AG08396 (cell line): ENCODE measurements at regions not wholly inside any gene's neighbourhood (a gene's known extent, or its start where the extent isn't known, plus 50 kb on each side); places are given as distances from the start of the nearest gene placed in this dataset.
"Not testable (repeated sequence)": the region's sequence is repeated elsewhere in the genome, so short reads cannot be mapped to it uniquely, and the experiment has no call there.

Experiments
- DNase-seq: peaks from one replicate; pipeline ENCODE4 v3.0.0; 2012; ENCODE audit warnings: low spot score, mixed read lengths

- no peak for DNase-seq
Measured at GRCh38 chr5:72692651-72693442, 123.6 kb upstream of the TNPO1 start.

GRCh38 chr5:72692231-72692637 is 124.2 kb upstream of the TNPO1 start:
- DNase-seq = no peak

GRCh38 chr5:72691751-72692150 is 124.7 kb upstream of the TNPO1 start:
- DNase-seq = no peak

- DNase-seq = no peak
Measured at GRCh38 chr5:72688916-72689315, 127.5 kb upstream of the TNPO1 start.

GRCh38 chr5:72687288-72687687 is 129.2 kb upstream of the TNPO1 start:
- DNase-seq = no peak

GRCh38 chr5:72682561-72682960 is 133.9 kb upstream of the TNPO1 start:
- DNase-seq = no peak

GRCh38 chr5:72681781-72682180 is 134.7 kb upstream of the TNPO1 start:
- DNase-seq = no peak

GRCh38 chr5:72677447-72677846 is 139.0 kb upstream of the TNPO1 start:
- DNase-seq = no peak

GRCh38 chr5:72676831-72677230 is 139.6 kb upstream of the TNPO1 start:
- not testable (repeated sequence) for DNase-seq

- DNase-seq = no peak
Measured at GRCh38 chr5:72673623-72674022, 142.8 kb upstream of the TNPO1 start.

- DNase-seq = no peak
Measured at GRCh38 chr5:72673180-72673579, 143.3 kb upstream of the TNPO1 start.

- no peak for DNase-seq
Measured at GRCh38 chr5:72667708-72668107, 148.8 kb upstream of the TNPO1 start.

GRCh38 chr5:72662936-72663335 is 153.5 kb upstream of the TNPO1 start:
- no peak for DNase-seq

GRCh38 chr5:72662305-72662704 is 154.2 kb upstream of the TNPO1 start:
- DNase-seq = no peak

- DNase-seq = no peak
Measured at GRCh38 chr5:72661405-72661804, 154.2 kb upstream of the ZNF366 start.

- no peak for DNase-seq
Measured at GRCh38 chr5:72659726-72660125, 152.5 kb upstream of the ZNF366 start.

- no peak for DNase-seq
Measured at GRCh38 chr5:72658761-72659540, 151.7 kb upstream of the ZNF366 start.

- no peak for DNase-seq
Measured at GRCh38 chr5:72658161-72658560, 151.0 kb upstream of the ZNF366 start.

GRCh38 chr5:72656756-72657513 is 149.7 kb upstream of the ZNF366 start:
- no peak for DNase-seq

- no peak for DNase-seq
Measured at GRCh38 chr5:72656331-72656730, 149.1 kb upstream of the ZNF366 start.

- DNase-seq = no peak
Measured at GRCh38 chr5:72654231-72654630, 147.0 kb upstream of the ZNF366 start.

- DNase-seq = no peak
Measured at GRCh38 chr5:72653586-72653985, 146.4 kb upstream of the ZNF366 start.

- no peak for DNase-seq
Measured at GRCh38 chr5:72651779-72652178, 144.6 kb upstream of the ZNF366 start.
